ENCODE measurements at regions not wholly inside any gene's neighbourhood (a gene's known extent, or its start where the extent isn't known, plus 50 kb on each side); places are given as distances from the start of the nearest gene placed in this dataset.
A peak's percentile ranks its signal among the peaks of the same experiment; 100 is the strongest.
"Not testable (repeated sequence)": the region's sequence is repeated elsewhere in the genome, so short reads cannot be mapped to it uniquely, and the experiment has no call there.

GRCh38 chr22:23458663-23459541 is 121.2 kb downstream of the IGLL1 start:
- Mint-ChIP-seq H3K27me3 (peaks cover 37% of the 10 kb centered on the region), H3K9me3 (no peaks in the 10 kb centered on the region), H3K36me3 (ENCODE audit: low read depth) (no peaks in the 10 kb centered on the region), H3K4me3 (no peak overlapping the region), H3K4me1 (ENCODE audit: low read depth) (peaks cover 12% of the 10 kb centered on the region), H3K27ac (no peak overlapping the region)
- POLR2A ChIA-PET, result no interaction called here
- ATAC-seq (no peak), DNase-seq (no peak)
- intact Hi-C loops (cut with micrococcal nuclease), result no loop called here
- TF ChIP-seq CTCF (IDR thresholded peaks at IDR 0.05), result no peak
- CTCF ChIA-PET, result no interaction called here

- Mint-ChIP-seq H3K4me1 (ENCODE audit: low read depth) (peaks cover 12% of the 10 kb centered on the region), H3K36me3 (ENCODE audit: low read depth) (no peaks in the 10 kb centered on the region), H3K27me3 (peaks cover 31% of the 10 kb centered on the region), H3K27ac (no peak overlapping the region), H3K4me3 (no peak overlapping the region), H3K9me3 (no peaks in the 10 kb centered on the region)
- ATAC-seq, result no peak
- no peak for TF ChIP-seq CTCF (IDR thresholded peaks at IDR 0.05)
- CTCF ChIA-PET, result no interaction called here
- intact Hi-C loops (cut with micrococcal nuclease), result no loop called here
- no peak for DNase-seq
- POLR2A ChIA-PET, result no interaction called here
Observed at GRCh38 chr22:23457380-23457985, 122.6 kb downstream of the IGLL1 start.

- H3K9me3 Mint-ChIP-seq; H3K36me3 Mint-ChIP-seq (ENCODE audit: low read depth); intact Hi-C loops (cut with micrococcal nuclease); POLR2A ChIA-PET; CTCF ChIA-PET; H3K4me3 Mint-ChIP-seq; H3K27ac Mint-ChIP-seq: not testable (repeated sequence)
- Mint-ChIP-seq H3K27me3 (peaks cover 29% of the 10 kb centered on the region), H3K4me1 (ENCODE audit: low read depth) (peaks cover 12% of the 10 kb centered on the region)
- ATAC-seq (peak; percentile 38), DNase-seq (peak; percentile 36)
Observed at GRCh38 chr22:23456666-23457379, 123.3 kb downstream of the IGLL1 start.

- intact Hi-C loops (cut with micrococcal nuclease); CTCF ChIA-PET; H3K9me3 Mint-ChIP-seq; POLR2A ChIA-PET; H3K27ac Mint-ChIP-seq; H3K4me3 Mint-ChIP-seq; H3K36me3 Mint-ChIP-seq (ENCODE audit: low read depth); ATAC-seq; DNase-seq: not testable (repeated sequence)
- Mint-ChIP-seq H3K27me3 (peaks cover 25% of the 10 kb centered on the region), H3K4me1 (ENCODE audit: low read depth) (peaks cover 12% of the 10 kb centered on the region)
Observed at GRCh38 chr22:23454345-23454744, 125.7 kb downstream of the IGLL1 start.

GRCh38 chr22:23453277-23453676 is 126.8 kb downstream of the IGLL1 start:
- intact Hi-C loops (cut with micrococcal nuclease), result no loop called here
- H3K4me3 Mint-ChIP-seq, result no peak overlapping the region
- ATAC-seq (no peak), DNase-seq (no peak)
- H3K27ac Mint-ChIP-seq, result no peak overlapping the region
- no peaks in the 10 kb centered on the region for H3K36me3 Mint-ChIP-seq (ENCODE audit: low read depth)
- no peaks in the 10 kb centered on the region for H3K9me3 Mint-ChIP-seq
- H3K4me1 Mint-ChIP-seq (ENCODE audit: low read depth), result peaks cover 12% of the 10 kb centered on the region
- ChIA-PET POLR2A (no interaction called here), CTCF (no interaction called here)
- peaks cover 20% of the 10 kb centered on the region for H3K27me3 Mint-ChIP-seq
- no peak for TF ChIP-seq CTCF (IDR thresholded peaks at IDR 0.05)
